ENCODE measurements at regions not wholly inside any gene's neighbourhood (a gene's known extent, or its start where the extent isn't known, plus 50 kb on each side); places are given as distances from the start of the nearest gene placed in this dataset.

DNA sequence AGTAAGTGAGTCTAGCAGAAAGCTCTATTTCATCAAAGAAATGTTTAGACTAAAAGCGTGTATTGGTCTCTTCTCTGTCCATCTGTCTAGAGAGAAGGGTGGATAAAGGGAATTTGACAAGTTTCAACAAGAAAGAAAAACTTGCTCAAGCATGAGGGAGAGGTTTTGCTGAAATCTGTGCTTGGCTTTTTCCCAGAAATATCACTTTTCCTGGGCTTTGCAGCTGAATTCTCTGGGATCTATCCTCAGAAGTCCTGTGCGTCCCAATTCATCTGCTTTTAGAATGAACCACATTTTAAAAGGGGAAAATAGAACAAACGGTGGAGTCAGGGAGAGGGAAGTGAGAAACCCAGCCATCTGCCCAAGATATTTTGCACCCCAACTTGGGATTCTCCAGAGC is 59.6 kb upstream of the CELF2 start:
- DNase-seq, result no peak

DNA sequence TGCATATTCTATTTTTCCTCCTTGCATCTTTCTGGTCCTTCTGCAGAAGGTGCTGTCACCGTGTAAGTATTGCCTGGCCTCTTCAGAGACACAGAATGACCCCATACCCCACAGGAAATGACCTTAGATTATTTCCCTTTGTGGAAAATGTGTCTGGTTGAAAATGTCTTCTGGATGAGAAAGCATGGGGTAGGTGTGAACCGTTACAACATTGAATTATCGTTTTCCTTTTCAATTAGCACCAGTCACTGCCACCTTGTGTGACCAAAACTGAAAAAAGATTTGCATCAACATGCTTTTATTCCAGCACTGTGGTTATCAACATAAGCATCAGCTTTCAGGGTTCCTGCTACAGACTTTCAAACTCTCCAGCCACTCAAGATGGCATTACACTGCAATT is 58.0 kb upstream of the CELF2 start:
- DNase-seq, result no peak

DNA sequence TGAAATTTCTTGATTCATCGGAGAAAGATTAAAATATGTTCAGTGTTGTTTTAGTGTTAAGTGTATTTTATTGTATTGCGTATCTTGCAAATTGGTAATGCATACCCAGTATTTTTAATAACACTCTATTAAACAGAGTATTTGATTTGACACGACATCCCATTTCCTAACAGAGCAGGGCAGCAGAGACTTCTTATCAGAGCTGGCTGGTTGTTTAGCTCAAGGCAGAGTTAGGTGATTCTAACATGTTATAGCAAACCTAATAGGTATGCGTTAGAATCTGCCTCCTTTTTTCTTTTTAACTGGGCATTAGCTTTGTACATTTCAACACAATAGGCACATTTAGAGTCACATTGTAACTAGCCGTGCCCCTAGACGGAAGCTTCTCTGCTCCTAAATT is 57.1 kb upstream of the CELF2 start:
- no peak for DNase-seq

DNA sequence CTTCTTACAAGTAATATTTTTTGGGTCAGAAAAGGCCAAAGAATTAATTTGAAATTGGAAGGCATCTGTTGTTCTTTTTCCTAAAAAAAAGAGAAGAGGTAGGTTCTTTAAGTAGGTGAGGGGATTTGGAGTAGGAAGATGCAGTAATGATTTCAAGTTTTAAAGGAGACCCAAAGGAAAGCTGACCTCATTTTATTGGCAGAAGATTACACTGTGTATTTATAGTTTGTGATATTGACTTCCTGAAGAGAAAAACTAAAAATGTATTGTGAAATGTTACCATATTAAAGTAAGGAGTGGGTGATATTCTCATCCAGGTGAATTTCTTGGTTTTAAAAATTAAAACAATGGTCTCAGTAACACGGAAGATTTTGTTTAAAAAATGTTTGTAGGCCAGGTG is 56.6 kb upstream of the CELF2 start:
- DNase-seq, result no peak

DNA sequence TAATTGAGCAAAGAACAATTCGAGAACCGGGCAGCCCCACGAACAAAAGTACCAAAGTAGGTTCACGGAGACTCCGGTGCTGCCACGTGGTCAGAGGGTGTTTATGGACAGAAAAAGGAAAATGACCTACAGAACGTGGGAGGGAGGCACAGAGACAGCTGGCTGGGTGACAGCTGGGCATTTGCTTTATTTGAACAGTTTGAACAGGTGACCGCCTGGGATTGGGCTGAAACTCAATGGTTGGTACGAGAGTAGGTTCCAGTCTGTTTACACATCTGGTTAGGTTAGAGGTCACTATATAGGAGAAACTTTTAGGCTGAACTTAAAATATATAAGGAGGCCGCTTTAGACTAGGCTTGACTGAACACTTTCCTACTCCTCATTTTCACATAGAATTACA is 50.6 kb upstream of the CELF2 start:
- no peak for DNase-seq

DNA sequence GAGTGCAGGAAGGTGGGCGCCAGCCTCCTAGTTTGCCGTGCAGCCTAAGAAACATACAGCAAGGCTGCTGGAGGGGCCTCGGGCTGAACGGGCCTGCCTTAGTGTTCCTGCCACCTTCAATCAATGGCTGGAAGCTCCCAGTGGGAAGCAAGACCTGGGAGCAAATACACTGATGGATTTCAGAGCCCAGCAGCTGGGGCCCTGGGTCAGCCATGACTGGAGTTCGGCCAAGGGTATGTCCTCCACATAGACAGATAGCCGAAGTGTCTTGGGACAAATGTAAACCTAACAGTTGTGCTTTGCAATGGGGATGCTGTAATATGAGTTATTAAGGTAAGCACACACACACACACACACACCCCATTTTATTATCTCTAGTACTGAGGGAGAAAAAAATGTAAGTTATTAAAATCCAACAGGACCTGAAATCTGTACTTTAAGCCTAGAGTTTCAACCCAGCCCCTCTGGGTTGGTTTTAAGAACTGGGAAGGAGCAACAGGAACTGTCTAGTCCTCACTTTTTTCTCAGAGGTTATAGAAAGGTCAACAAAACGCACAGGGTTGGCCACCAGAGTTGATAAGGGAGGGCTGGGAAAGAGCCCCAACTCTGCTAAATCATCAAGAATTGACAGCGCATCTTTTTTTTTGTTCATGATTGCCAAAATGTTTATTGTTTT is 50.0 kb upstream of the CELF2 start:
- DNase-seq, result no peak

Data from fibroblast of skin of scalp (primary cell).